H9 (cell line): ENCODE measurements at regions not wholly inside any gene's neighbourhood (a gene's known extent, or its start where the extent isn't known, plus 50 kb on each side); places are given as distances from the start of the nearest gene placed in this dataset.

ENCODE experiments used
- DNase-seq: peaks from one replicate; pipeline ENCODE4 v3.0.0-alpha.2; 2017
- H2AFZ ChIP-seq: one replicate; pipeline ENCODE4 v1.6.1; 2013; ENCODE audit warnings: mild to moderate bottlenecking, low read length, control low read depth, moderate library complexity
- H2AK5ac ChIP-seq: 2 replicates; pipeline ENCODE4 v1.6.1; 2013; ENCODE audit warnings: low read length, control low read depth, mixed read lengths; ENCODE audit not compliant: insufficient read length
- H2BK120ac ChIP-seq: one replicate; pipeline ENCODE4 v1.6.1; 2013; ENCODE audit warnings: low read depth, mild to moderate bottlenecking, low read length, control low read depth, inconsistent platforms; ENCODE audit not compliant: poor library complexity, severe bottlenecking
- H2BK12ac ChIP-seq: 2 replicates; pipeline ENCODE4 v1.6.1; 2013; ENCODE audit warnings: low read length, control low read depth, mixed read lengths, low read depth; ENCODE audit not compliant: insufficient read length
- H2BK15ac ChIP-seq: 2 replicates; pipeline ENCODE4 v1.6.1; 2013; ENCODE audit warnings: low read depth, low read length, control low read depth
- H2BK20ac ChIP-seq: one replicate; pipeline ENCODE4 v1.6.1; 2013; ENCODE audit warnings: low read depth, mild to moderate bottlenecking, low read length, control low read depth, inconsistent platforms; ENCODE audit not compliant: poor library complexity, severe bottlenecking
- H2BK5ac ChIP-seq: 2 replicates; pipeline ENCODE4 v1.6.1; 2013; ENCODE audit warnings: low read length, control low read depth, mixed read lengths; ENCODE audit not compliant: insufficient read length
- H3K14ac ChIP-seq: 2 replicates; pipeline ENCODE4 v1.6.1; 2013; ENCODE audit warnings: low read length, control low read depth; ENCODE audit not compliant: insufficient read depth
- H3K18ac ChIP-seq: 2 replicates; pipeline ENCODE4 v1.6.1; 2013; ENCODE audit warnings: low read depth, mild to moderate bottlenecking, mixed read lengths, low read length, control low read depth; ENCODE audit not compliant: insufficient read length
- H3K23ac ChIP-seq: 2 replicates; pipeline ENCODE4 v1.6.1; 2013; ENCODE audit warnings: low read length, control low read depth, mixed read lengths, low read depth; ENCODE audit not compliant: insufficient read length
- H3K23me2 ChIP-seq: 2 replicates; pipeline ENCODE4 v1.6.1; 2013; ENCODE audit warnings: low read depth, mild to moderate bottlenecking, mixed read lengths, low read length, control low read depth; ENCODE audit not compliant: insufficient read length, poor library complexity, severe bottlenecking
- H3K27ac ChIP-seq: 2 replicates; pipeline ENCODE4 v1.5.1; 2013; ENCODE audit warnings: low read length, control low read depth, mixed read lengths, low read depth; ENCODE audit not compliant: insufficient read length
- H3K27me3 ChIP-seq: 2 replicates; pipeline ENCODE4 v1.6.1; 2013; ENCODE audit warnings: low read length, control low read depth, inconsistent platforms; ENCODE audit not compliant: insufficient read depth
- H3K4ac ChIP-seq: 2 replicates; pipeline ENCODE4 v1.6.1; 2013; ENCODE audit warnings: low read depth, mild to moderate bottlenecking, control low read depth, inconsistent platforms, low read length, moderate library complexity
- H3K4me1 ChIP-seq: 2 replicates; pipeline ENCODE4 v1.6.1; 2013; ENCODE audit warnings: low read length, control low read depth, inconsistent platforms; ENCODE audit not compliant: insufficient read depth
- H3K4me2 ChIP-seq: 2 replicates; pipeline ENCODE4 v1.6.1; 2013; ENCODE audit warnings: low read length, control low read depth, mixed read lengths; ENCODE audit not compliant: insufficient read length, insufficient read depth
- H3K56ac ChIP-seq: 2 replicates; pipeline ENCODE4 v1.6.1; 2013; ENCODE audit warnings: low read depth, mild to moderate bottlenecking, mixed read lengths, low read length, control low read depth; ENCODE audit not compliant: insufficient read length
- H3K79me1 ChIP-seq: 2 replicates; pipeline ENCODE4 v1.6.1; 2013; ENCODE audit warnings: low read depth, mild to moderate bottlenecking, moderate library complexity, low read length, control low read depth, inconsistent platforms; ENCODE audit not compliant: insufficient read depth, poor library complexity, severe bottlenecking
- H3K79me2 ChIP-seq: 2 replicates; pipeline ENCODE4 v1.6.1; 2013; ENCODE audit warnings: low read length, control low read depth, inconsistent platforms; ENCODE audit not compliant: insufficient read depth
- H3K9ac ChIP-seq: 2 replicates; pipeline ENCODE4 v1.6.1; 2013; ENCODE audit warnings: low read length, control low read depth, mixed read lengths; ENCODE audit not compliant: insufficient read length; ENCODE audit errors: extremely low read depth
- H3K9me3 ChIP-seq: one replicate; pipeline ENCODE4 v1.6.1; 2013; ENCODE audit warnings: low read depth, low read length, inconsistent platforms; ENCODE audit not compliant: control insufficient read depth
- H3T11ph ChIP-seq: one replicate; pipeline ENCODE4 v1.6.1; 2013; ENCODE audit warnings: mild to moderate bottlenecking, low read length, control low read depth, inconsistent platforms
- H4K20me1 ChIP-seq: one replicate; pipeline ENCODE4 v1.6.1; 2013; ENCODE audit not compliant: control insufficient read depth, insufficient read length, insufficient read depth
- H4K5ac ChIP-seq: 2 replicates; pipeline ENCODE4 v1.6.1; 2013; ENCODE audit warnings: low read depth, mild to moderate bottlenecking, mixed read lengths, low read length, control low read depth; ENCODE audit not compliant: insufficient read length
- H4K8ac ChIP-seq: replicated peaks from 2 replicates; pipeline ENCODE4 v1.6.1; 2013; ENCODE audit warnings: low read length, control low read depth, mixed read lengths, low read depth; ENCODE audit not compliant: insufficient read length
- H4K91ac ChIP-seq: 2 replicates; pipeline ENCODE4 v1.6.1; 2013; ENCODE audit warnings: low read depth, mild to moderate bottlenecking, moderate library complexity, mixed read lengths, low read length, control low read depth; ENCODE audit not compliant: insufficient read length
- H3K27ac Mint-ChIP-seq, 3 experiments: 2 replicates in 2 of 3; 3 replicates in 1 of 3; pipeline ENCODE4 v1.8.0; 2020 to 2021; ENCODE audit warnings: mixed read lengths in 3 of 3, mild to moderate bottlenecking in 1 of 3, moderate library complexity in 1 of 3
- H3K27me3 Mint-ChIP-seq: 2 replicates; pipeline ENCODE4 v1.8.0; 2021; ENCODE audit warnings: low read depth, mild to moderate bottlenecking, moderate library complexity, mixed read lengths
- H3K36me3 Mint-ChIP-seq, 3 experiments: 2 replicates in 2 of 3; 3 replicates in 1 of 3; pipeline ENCODE4 v1.8.0; 2020 to 2021; ENCODE audit warnings: low read depth in 3 of 3, mixed read lengths in 3 of 3; ENCODE audit not compliant: insufficient read depth in 1 of 3
- H3K4me1 Mint-ChIP-seq, 2 experiments: 2 replicates each; pipeline ENCODE4 v1.8.0; 2020; ENCODE audit warnings: mixed read lengths in 2 of 2
- H3K4me3 Mint-ChIP-seq, 2 experiments: 2 replicates in 1 of 2; 3 replicates in 1 of 2; pipeline ENCODE4 v1.8.0; 2020 to 2021; ENCODE audit warnings: mild to moderate bottlenecking in 2 of 2, mixed read lengths in 2 of 2, moderate library complexity in 1 of 2
- H3K9me3 Mint-ChIP-seq, 2 experiments: 2 replicates in 1 of 2; 3 replicates in 1 of 2; pipeline ENCODE4 v1.8.0; 2020; ENCODE audit warnings: mild to moderate bottlenecking in 2 of 2, mixed read lengths in 2 of 2, moderate library complexity in 1 of 2
- WGBS: extraction: QIAGEN DNeasy Blood & Tissue Kit; methylation state at CpG from one replicate; pipeline ENCODE4 v1.1.7; 2013; ENCODE audit warnings: missing lambda C conversion rate, low lambda C conversion rate, mixed read lengths; ENCODE audit not compliant: insufficient read length; ENCODE audit errors: extremely low coverage; 5-methylcytosine and 5-hydroxymethylcytosine counted together
- TF ChIP-seq, protein P1 (sequence below): fragments of 200-600 bp; sonication (generic); conservative IDR thresholded peaks from 3 replicates; pipeline ENCODE4 v1.8.0; 2021; ENCODE audit warnings: antibody characterized with exemption, mild to moderate bottlenecking

DNA sequence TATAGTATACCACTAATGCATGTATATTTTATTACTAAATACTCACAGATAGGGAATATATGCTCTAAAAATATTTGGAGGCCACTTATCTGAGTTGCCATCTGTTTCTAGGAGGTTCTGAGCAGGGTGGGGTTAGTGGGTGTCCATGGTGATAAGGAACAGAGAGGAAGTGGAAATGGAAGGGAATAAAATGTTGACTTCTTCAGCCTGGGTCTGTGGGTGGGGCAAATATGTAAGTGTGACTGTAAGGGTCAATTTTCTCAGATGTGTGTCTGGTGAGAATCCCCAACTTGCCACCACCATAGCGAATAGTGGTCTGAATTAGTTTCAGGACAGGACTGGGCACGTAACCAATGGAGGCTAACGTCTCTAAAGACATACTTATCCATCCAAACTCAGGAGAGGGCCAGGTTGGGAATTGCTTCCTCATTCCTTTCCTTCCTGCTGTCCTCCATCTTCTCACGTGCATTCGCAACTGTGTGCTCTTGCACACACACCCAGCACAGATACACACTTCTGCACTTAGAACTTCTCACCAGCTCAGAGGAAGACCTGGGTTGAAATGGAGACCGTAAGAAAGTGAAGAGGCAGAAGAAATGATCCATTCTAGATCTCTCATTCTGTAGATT is 54.2 kb upstream of the GZMB start:
- no peak overlapping the region for H3K27ac ChIP-seq
- Mint-ChIP-seq H3K27me3 (peaks cover 2% of the 10 kb centered on the region; the same call in 1 of the 2 replicates), H3K4me3 (no peak overlapping the region), H3K4me1 (peaks cover 13 to 22% of the 10 kb centered on the region in 2 experiments; a peak in 3 of 4 replicates), H3K27ac (no peak overlapping the region; a peak in 1 of 7 replicates), H3K36me3 (no peaks in the 10 kb centered on the region), H3K9me3 (no peaks in the 10 kb centered on the region)
- no CpG with 5 or more reads among the region's 6 CpGs for WGBS
- no peak overlapping the region for H3K56ac ChIP-seq
- H4K8ac ChIP-seq = no peak overlapping the region
- no peak overlapping the region for H3K14ac ChIP-seq
- TF ChIP-seq, protein P1, sequence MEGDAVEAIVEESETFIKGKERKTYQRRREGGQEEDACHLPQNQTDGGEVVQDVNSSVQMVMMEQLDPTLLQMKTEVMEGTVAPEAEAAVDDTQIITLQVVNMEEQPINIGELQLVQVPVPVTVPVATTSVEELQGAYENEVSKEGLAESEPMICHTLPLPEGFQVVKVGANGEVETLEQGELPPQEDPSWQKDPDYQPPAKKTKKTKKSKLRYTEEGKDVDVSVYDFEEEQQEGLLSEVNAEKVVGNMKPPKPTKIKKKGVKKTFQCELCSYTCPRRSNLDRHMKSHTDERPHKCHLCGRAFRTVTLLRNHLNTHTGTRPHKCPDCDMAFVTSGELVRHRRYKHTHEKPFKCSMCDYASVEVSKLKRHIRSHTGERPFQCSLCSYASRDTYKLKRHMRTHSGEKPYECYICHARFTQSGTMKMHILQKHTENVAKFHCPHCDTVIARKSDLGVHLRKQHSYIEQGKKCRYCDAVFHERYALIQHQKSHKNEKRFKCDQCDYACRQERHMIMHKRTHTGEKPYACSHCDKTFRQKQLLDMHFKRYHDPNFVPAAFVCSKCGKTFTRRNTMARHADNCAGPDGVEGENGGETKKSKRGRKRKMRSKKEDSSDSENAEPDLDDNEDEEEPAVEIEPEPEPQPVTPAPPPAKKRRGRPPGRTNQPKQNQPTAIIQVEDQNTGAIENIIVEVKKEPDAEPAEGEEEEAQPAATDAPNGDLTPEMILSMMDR = no peak
- H2BK12ac ChIP-seq = no peak overlapping the region
- H4K20me1 ChIP-seq = no peaks in the 10 kb centered on the region
- no peak overlapping the region for H2BK5ac ChIP-seq
- H2AFZ ChIP-seq = no peak overlapping the region
- no peaks in the 10 kb centered on the region for H3K9me3 ChIP-seq
- no peak overlapping the region for H3K9ac ChIP-seq
- no peak overlapping the region for H2AK5ac ChIP-seq
- H3K18ac ChIP-seq = no peak overlapping the region
- H3K79me2 ChIP-seq = no peaks in the 10 kb centered on the region
- no peak overlapping the region for H4K5ac ChIP-seq
- no peak overlapping the region for H2BK15ac ChIP-seq
- H3T11ph ChIP-seq = no peak overlapping the region
- no peak overlapping the region for H4K91ac ChIP-seq
- no peak overlapping the region for H3K23ac ChIP-seq
- H3K79me1 ChIP-seq = no peaks in the 10 kb centered on the region
- H3K4ac ChIP-seq = no peak overlapping the region
- no peak overlapping the region for H2BK20ac ChIP-seq
- no peak overlapping the region for H2BK120ac ChIP-seq
- H3K23me2 ChIP-seq = no peaks in the 10 kb centered on the region
- peaks cover 2% of the 10 kb centered on the region; the same call in 1 of the 2 replicates for H3K4me1 ChIP-seq
- no peak for DNase-seq
- H3K27me3 ChIP-seq = no peaks in the 10 kb centered on the region
- no peak overlapping the region for H3K4me2 ChIP-seq
